ENCODE measurements at regions not wholly inside any gene's neighbourhood (a gene's known extent, or its start where the extent isn't known, plus 50 kb on each side); places are given as distances from the start of the nearest gene placed in this dataset.

- no peak for TF ChIP-seq ZNF462 (CRISPR knock-in tag; IDR thresholded peaks at IDR 0.05)
- TF ChIP-seq JUNB (IDR thresholded peaks at IDR 0.05; ENCODE audit: unreplicated experiment) = no peak
- TF ChIP-seq EZH2phosphoT487 (IDR thresholded peaks at IDR 0.05; ENCODE audit: unreplicated experiment) = no peak
- TF ChIP-seq NANOG (IDR thresholded peaks at IDR 0.05; ENCODE audit: borderline replicate concordance) = no peak
- TF ChIP-seq CTCF (conservative IDR thresholded peaks at IDR 0.05; ENCODE audit: low read depth in 2 of 2) = no peak
- no peak for TF ChIP-seq CREB1 (CRISPR knock-in tag; IDR thresholded peaks at IDR 0.05; ENCODE audit: low read depth)
Measured at GRCh38 chrX:118251271-118251670, 94.6 kb upstream of the WDR44 start (continued).

- DNase-seq (ENCODE audit: low spot score) = no peak
- TF ChIP-seq ZNF331 (CRISPR knock-in tag; IDR thresholded peaks at IDR 0.05; ENCODE audit: low read depth) = no peak
Measured at GRCh38 chrX:118252967-118253366, 92.9 kb upstream of the WDR44 start.

More at GRCh38 chrX:118252967-118253366, 92.9 kb upstream of the WDR44 start:
- Histone ChIP-seq H4K20me1 (replicated peaks; ENCODE audit: insufficient read depth) (no peaks in the 10 kb centered on the region), H3K4me1 (ENCODE audit: insufficient read depth) (no peaks in the 10 kb centered on the region), H2AFZ (no peak overlapping the region), H3K4me3 (no peak overlapping the region), H3K9me2 (ENCODE audit: insufficient read depth) (no peaks in the 10 kb centered on the region), H3K4me2 (no peak overlapping the region), H3K27ac (ENCODE audit: low read depth) (no peak overlapping the region), H3K36me3 (ENCODE audit: insufficient read depth) (no peaks in the 10 kb centered on the region), H3K79me2 (replicated peaks; ENCODE audit: insufficient read depth) (no peaks in the 10 kb centered on the region), H3K27me3 (ENCODE audit: insufficient read depth) (no peaks in the 10 kb centered on the region), H3F3A (replicated peaks; ENCODE audit: low read depth) (no peaks in the 10 kb centered on the region)
- peaks cover 3% of the 10 kb centered on the region for H3K27me3 Mint-ChIP-seq (ENCODE audit: insufficient read depth, low read depth, poor library complexity)
- H3K4me1 Mint-ChIP-seq = peaks cover 6% of the 10 kb centered on the region; the same call in 2 of the 3 replicates
- no peaks in the 10 kb centered on the region for H3K36me3 Mint-ChIP-seq (ENCODE audit: low read depth)
- no peak overlapping the region for H3K27ac Mint-ChIP-seq
- no peak overlapping the region for H3K4me3 Mint-ChIP-seq
- H3K9me3 Mint-ChIP-seq = no peaks in the 10 kb centered on the region
- no peak for ATAC-seq

Data from GM23338 (cell line).